IPS DF 6.9 (cell line): ENCODE measurements at regions not wholly inside any gene's neighbourhood (a gene's known extent, or its start where the extent isn't known, plus 50 kb on each side); places are given as distances from the start of the nearest gene placed in this dataset.

Experiments used
- DNase-seq: peaks from one replicate; pipeline ENCODE4 v3.0.0-alpha.2; 2013; ENCODE audit warnings: low read depth, low spot score
- H3K27ac ChIP-seq: one replicate; pipeline ENCODE4 v1.5.1; 2013; ENCODE audit warnings: low read length, control low read depth
- H3K27me3 ChIP-seq: 2 replicates; pipeline ENCODE4 v1.6.1; 2013; ENCODE audit warnings: mild to moderate bottlenecking, low read length; ENCODE audit not compliant: control insufficient read depth, insufficient read depth
- H3K36me3 ChIP-seq: 2 replicates; pipeline ENCODE4 v1.6.1; 2013; ENCODE audit warnings: low read length; ENCODE audit not compliant: control insufficient read depth, insufficient read depth
- H3K4me1 ChIP-seq: 2 replicates; pipeline ENCODE4 v1.6.1; 2013; ENCODE audit warnings: low read length; ENCODE audit not compliant: control insufficient read depth, insufficient read depth
- H3K4me3 ChIP-seq: 2 replicates; pipeline ENCODE4 v1.5.1; 2013; ENCODE audit warnings: mild to moderate bottlenecking, low read length
- H3K9me3 ChIP-seq: 2 replicates; pipeline ENCODE4 v1.6.1; 2013; ENCODE audit warnings: low read length, inconsistent platforms; ENCODE audit not compliant: control insufficient read depth, insufficient read depth
- WGBS: extraction: QIAGEN DNeasy Blood & Tissue Kit; methylation state at CpG from one replicate; pipeline ENCODE4 v1.1.7; 2013; ENCODE audit warnings: mixed read lengths, missing lambda C conversion rate; ENCODE audit not compliant: insufficient read length, insufficient coverage; 5-methylcytosine and 5-hydroxymethylcytosine counted together

- Histone ChIP-seq H3K4me3 (no peak overlapping the region), H3K36me3 (no peaks in the 10 kb centered on the region), H3K9me3 (no peaks in the 10 kb centered on the region), H3K4me1 (no peaks in the 10 kb centered on the region), H3K27me3 (no peaks in the 10 kb centered on the region), H3K27ac (no peak overlapping the region)
- no CpG with 5 or more reads among the region's 15 CpGs for WGBS
- no peak for DNase-seq
Observed at GRCh38 chr12:115013236-115013981, 329.4 kb upstream of the TBX3 start.

GRCh38 chr12:115012861-115013235 lies 328.9 kb upstream of the TBX3 start:
- no peaks in the 10 kb centered on the region for H3K4me1 ChIP-seq
- WGBS, result no CpG with 5 or more reads among the region's 11 CpGs
- H3K4me3 ChIP-seq, result no peak overlapping the region
- H3K27me3 ChIP-seq, result no peaks in the 10 kb centered on the region
- no peaks in the 10 kb centered on the region for H3K36me3 ChIP-seq
- no peak overlapping the region for H3K27ac ChIP-seq
- H3K9me3 ChIP-seq, result no peaks in the 10 kb centered on the region
- DNase-seq, result no peak

GRCh38 chr12:115011703-115012102 lies 327.7 kb upstream of the TBX3 start:
- Histone ChIP-seq H3K36me3 (no peaks in the 10 kb centered on the region), H3K27ac (no peak overlapping the region), H3K4me1 (no peaks in the 10 kb centered on the region), H3K9me3 (no peaks in the 10 kb centered on the region), H3K4me3 (no peak overlapping the region), H3K27me3 (no peaks in the 10 kb centered on the region)
- DNase-seq, result no peak
- no CpG with 5 or more reads among the region's 3 CpGs for WGBS

GRCh38 chr12:115010324-115010995 lies 326.5 kb upstream of the TBX3 start:
- no peaks in the 10 kb centered on the region for H3K27me3 ChIP-seq
- H3K27ac ChIP-seq, result no peak overlapping the region
- no peaks in the 10 kb centered on the region for H3K4me1 ChIP-seq
- WGBS, result no CpG with 5 or more reads among the region's 5 CpGs
- no peaks in the 10 kb centered on the region for H3K36me3 ChIP-seq
- H3K4me3 ChIP-seq, result no peak overlapping the region
- no peak for DNase-seq
- H3K9me3 ChIP-seq, result no peaks in the 10 kb centered on the region

GRCh38 chr12:115008929-115009328 lies 325.0 kb upstream of the TBX3 start:
- Histone ChIP-seq H3K27me3 (no peaks in the 10 kb centered on the region), H3K27ac (no peak overlapping the region), H3K36me3 (no peaks in the 10 kb centered on the region), H3K4me1 (no peaks in the 10 kb centered on the region), H3K4me3 (no peak overlapping the region), H3K9me3 (no peaks in the 10 kb centered on the region)
- WGBS, result no CpG with 5 or more reads among the region's 3 CpGs
- DNase-seq, result no peak

- no peak for DNase-seq
- no peak overlapping the region for H3K27ac ChIP-seq
- no CpG with 5 or more reads among the region's 6 CpGs for WGBS
- no peak overlapping the region for H3K4me3 ChIP-seq
- H3K36me3 ChIP-seq, result no peaks in the 10 kb centered on the region
- H3K9me3 ChIP-seq, result no peaks in the 10 kb centered on the region
- H3K27me3 ChIP-seq, result no peaks in the 10 kb centered on the region
- H3K4me1 ChIP-seq, result no peaks in the 10 kb centered on the region
Observed at GRCh38 chr12:115004470-115005146, 320.6 kb upstream of the TBX3 start.

- H3K36me3 ChIP-seq, result no peaks in the 10 kb centered on the region
- DNase-seq, result no peak
Observed at GRCh38 chr12:115002434-115002833, 318.5 kb upstream of the TBX3 start.

GRCh38 chr12:115001571-115002180 lies 317.7 kb upstream of the TBX3 start:
- H3K9me3 ChIP-seq, result no peaks in the 10 kb centered on the region
- no peaks in the 10 kb centered on the region; the same call in 1 of the 2 replicates for H3K4me1 ChIP-seq
- H3K27me3 ChIP-seq, result no peaks in the 10 kb centered on the region
- no peak overlapping the region for H3K4me3 ChIP-seq
- H3K36me3 ChIP-seq, result no peaks in the 10 kb centered on the region
- no peak overlapping the region for H3K27ac ChIP-seq
- DNase-seq, result no peak
- WGBS, result no CpG with 5 or more reads among the region's 9 CpGs

More at GRCh38 chr12:115002434-115002833, 318.5 kb upstream of the TBX3 start:
- Histone ChIP-seq H3K27me3 (no peaks in the 10 kb centered on the region), H3K9me3 (no peaks in the 10 kb centered on the region), H3K4me1 (no peaks in the 10 kb centered on the region; the same call in 1 of the 2 replicates), H3K4me3 (no peak overlapping the region), H3K27ac (no peak overlapping the region)
- no CpG with 5 or more reads among the region's 11 CpGs for WGBS

GRCh38 chr12:115000038-115000437 lies 316.1 kb upstream of the TBX3 start:
- no CpG with 5 or more reads among the region's 4 CpGs for WGBS
- no peak for DNase-seq
- Histone ChIP-seq H3K27me3 (no peaks in the 10 kb centered on the region), H3K4me3 (no peak overlapping the region), H3K4me1 (no peaks in the 10 kb centered on the region; the same call in 1 of the 2 replicates), H3K27ac (no peak overlapping the region), H3K36me3 (no peaks in the 10 kb centered on the region), H3K9me3 (no peaks in the 10 kb centered on the region)

- DNase-seq, result no peak
- no CpG with 5 or more reads among the region's 3 CpGs for WGBS
- Histone ChIP-seq H3K4me1 (no peaks in the 10 kb centered on the region; the same call in 1 of the 2 replicates), H3K9me3 (no peaks in the 10 kb centered on the region), H3K36me3 (no peaks in the 10 kb centered on the region), H3K27ac (no peak overlapping the region), H3K4me3 (no peak overlapping the region), H3K27me3 (no peaks in the 10 kb centered on the region)
Observed at GRCh38 chr12:114998750-114999128, 314.8 kb upstream of the TBX3 start.
